Fibroblast of lung (primary cell): ENCODE measurements at regions not wholly inside any gene's neighbourhood (a gene's known extent, or its start where the extent isn't known, plus 50 kb on each side); places are given as distances from the start of the nearest gene placed in this dataset.

Experiments
- DNase-seq, 2 donors: peaks; one replicate each; pipeline versions ENCODE4 v3.0.0 to v3.0.0-alpha.2; 2010; ENCODE audit warnings: low read depth in 2 of 2
- H2AFZ ChIP-seq: 2 replicates; pipeline ENCODE4 v1.5.1; 2012; ENCODE audit warnings: low read length, control low read depth, inconsistent platforms
- H3K27ac ChIP-seq: 2 replicates; pipeline ENCODE4 v1.5.1; 2011; ENCODE audit warnings: low read length, control low read depth; ENCODE audit not compliant: insufficient read depth
- H3K27me3 ChIP-seq: 2 replicates; pipeline ENCODE4 v1.5.1; 2011; ENCODE audit warnings: mild to moderate bottlenecking, low read length; ENCODE audit not compliant: control insufficient read depth, insufficient read depth
- H3K36me3 ChIP-seq: 2 replicates; pipeline ENCODE4 v1.5.1; 2011; ENCODE audit warnings: low read length; ENCODE audit not compliant: control insufficient read depth, insufficient read depth
- H3K4me1 ChIP-seq: 2 replicates; pipeline ENCODE4 v1.5.1; 2011; ENCODE audit warnings: low read length; ENCODE audit not compliant: control insufficient read depth, insufficient read depth; ENCODE audit errors: extremely low read depth
- H3K4me2 ChIP-seq: 2 replicates; pipeline ENCODE4 v1.5.1; 2011; ENCODE audit warnings: low read length, control low read depth; ENCODE audit not compliant: insufficient read depth; ENCODE audit errors: extremely low read depth
- H3K4me3 ChIP-seq, 4 experiments: fragments of 200-600 bp in 1 of 4; sonication (generic) in 1 of 4; replicated peaks in 1 of 4; 2 replicates each; pipeline ENCODE4 v1.5.1; 2011 to 2016; ENCODE audit warnings: low read length in 4 of 4, low read depth in 3 of 4, mild to moderate bottlenecking in 3 of 4, control low read depth in 2 of 4, inconsistent platforms in 1 of 4, mixed read lengths in 1 of 4; ENCODE audit not compliant: insufficient read depth in 1 of 4; ENCODE audit errors: control extremely low read depth in 1 of 4
- H3K79me2 ChIP-seq: 2 replicates; pipeline ENCODE4 v1.5.1; 2012; ENCODE audit warnings: mild to moderate bottlenecking, low read length, inconsistent platforms; ENCODE audit not compliant: control insufficient read depth, insufficient read depth
- H3K9ac ChIP-seq: 2 replicates; pipeline ENCODE4 v1.5.1; 2011; ENCODE audit warnings: mild to moderate bottlenecking, low read length, control low read depth; ENCODE audit not compliant: insufficient read depth
- H3K9me3 ChIP-seq: 2 replicates; pipeline ENCODE4 v1.5.1; 2012; ENCODE audit warnings: low read depth, low read length; ENCODE audit not compliant: control insufficient read depth, insufficient read depth
- H4K20me1 ChIP-seq: 2 replicates; pipeline ENCODE4 v1.5.1; 2011; ENCODE audit warnings: low read length; ENCODE audit not compliant: control insufficient read depth, insufficient read depth; ENCODE audit errors: extremely low read depth
- EZH2 ChIP-seq: IDR thresholded peaks from 2 replicates; pipeline ENCODE4 v1.5.1; 2012; ENCODE audit warnings: low read length, control low read depth, mild to moderate bottlenecking; ENCODE audit errors: missing control alignments
- TF ChIP-seq, protein P1 (sequence below), 2 donors: IDR thresholded peaks in 1 of 2; conservative IDR thresholded peaks in 1 of 2; 1 replicate in 1 of 2; 2 replicates in 1 of 2; pipeline ENCODE4 v1.5.1; 2011 to 2012; ENCODE audit warnings: low read length in 2 of 2, control low read depth in 1 of 2, inconsistent platforms in 1 of 2, low read depth in 1 of 2, mild to moderate bottlenecking in 1 of 2

DNA sequence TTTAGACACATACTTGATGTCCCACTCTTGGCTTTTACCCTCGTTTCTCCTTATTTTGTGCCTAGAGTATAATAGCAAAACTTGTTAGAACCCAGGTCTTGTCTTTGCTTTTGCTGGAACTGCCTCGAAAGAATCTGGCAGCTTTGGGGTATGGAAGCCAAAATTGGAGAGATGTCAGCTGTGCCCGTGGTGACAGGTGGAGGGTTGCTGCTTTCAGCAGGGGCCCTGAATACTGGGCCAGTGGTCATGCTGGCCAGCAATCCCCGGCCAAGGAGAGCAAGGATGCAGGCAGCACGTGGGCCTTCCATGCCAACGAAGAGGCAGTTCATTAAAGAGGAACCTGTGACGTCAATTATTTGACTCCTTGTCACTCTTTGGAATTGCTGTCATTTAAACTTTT lies 181.1 kb downstream of the HIPK3 start:
- Histone ChIP-seq H3K27ac (no peak overlapping the region), H4K20me1 (no peaks in the 10 kb centered on the region), H2AFZ (no peak overlapping the region), H3K4me2 (no peak overlapping the region), H3K9ac (no peak overlapping the region), H3K27me3 (no peaks in the 10 kb centered on the region), H3K4me1 (no peaks in the 10 kb centered on the region), H3K4me3 (no peak overlapping the region), H3K79me2 (no peaks in the 10 kb centered on the region), H3K36me3 (no peaks in the 10 kb centered on the region), H3K9me3 (no peaks in the 10 kb centered on the region)
- no peak for TF ChIP-seq EZH2
- TF ChIP-seq, protein P1, sequence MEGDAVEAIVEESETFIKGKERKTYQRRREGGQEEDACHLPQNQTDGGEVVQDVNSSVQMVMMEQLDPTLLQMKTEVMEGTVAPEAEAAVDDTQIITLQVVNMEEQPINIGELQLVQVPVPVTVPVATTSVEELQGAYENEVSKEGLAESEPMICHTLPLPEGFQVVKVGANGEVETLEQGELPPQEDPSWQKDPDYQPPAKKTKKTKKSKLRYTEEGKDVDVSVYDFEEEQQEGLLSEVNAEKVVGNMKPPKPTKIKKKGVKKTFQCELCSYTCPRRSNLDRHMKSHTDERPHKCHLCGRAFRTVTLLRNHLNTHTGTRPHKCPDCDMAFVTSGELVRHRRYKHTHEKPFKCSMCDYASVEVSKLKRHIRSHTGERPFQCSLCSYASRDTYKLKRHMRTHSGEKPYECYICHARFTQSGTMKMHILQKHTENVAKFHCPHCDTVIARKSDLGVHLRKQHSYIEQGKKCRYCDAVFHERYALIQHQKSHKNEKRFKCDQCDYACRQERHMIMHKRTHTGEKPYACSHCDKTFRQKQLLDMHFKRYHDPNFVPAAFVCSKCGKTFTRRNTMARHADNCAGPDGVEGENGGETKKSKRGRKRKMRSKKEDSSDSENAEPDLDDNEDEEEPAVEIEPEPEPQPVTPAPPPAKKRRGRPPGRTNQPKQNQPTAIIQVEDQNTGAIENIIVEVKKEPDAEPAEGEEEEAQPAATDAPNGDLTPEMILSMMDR (conservative IDR thresholded peaks at IDR 0.05 in 1 of 2, IDR thresholded peaks at IDR 0.05 in 1 of 2; ENCODE audit: low read depth in 1 of 2, low read length in 2 of 2): no peak
- DNase-seq: no peak

DNA sequence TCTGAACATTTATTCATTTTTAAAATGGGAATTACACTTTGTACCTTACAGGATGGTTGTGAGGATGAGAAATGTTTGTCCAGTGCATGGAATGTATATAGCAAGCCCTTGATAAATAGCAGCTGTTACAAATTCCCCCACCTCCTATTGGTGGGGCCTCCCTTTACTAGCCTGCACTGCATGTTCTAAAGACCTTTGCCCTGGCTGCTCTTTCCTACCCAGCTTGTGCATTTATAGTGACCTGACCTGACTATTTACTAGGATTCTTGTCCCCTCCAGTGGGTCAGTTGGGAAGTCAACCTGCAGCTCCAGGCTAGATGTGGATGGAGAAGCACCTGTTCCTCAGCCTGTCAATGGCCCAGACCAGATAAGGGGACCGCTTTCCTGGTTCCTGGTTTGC lies 180.3 kb downstream of the HIPK3 start:
- H3K4me3 ChIP-seq: no peak overlapping the region
- no peaks in the 10 kb centered on the region for H3K79me2 ChIP-seq
- DNase-seq: no peak
- H3K36me3 ChIP-seq: no peaks in the 10 kb centered on the region
- no peaks in the 10 kb centered on the region for H3K27me3 ChIP-seq
- no peaks in the 10 kb centered on the region for H3K4me1 ChIP-seq
- H2AFZ ChIP-seq: no peak overlapping the region
- H3K9me3 ChIP-seq: no peaks in the 10 kb centered on the region
- no peak for TF ChIP-seq EZH2
- TF ChIP-seq, protein P1 (conservative IDR thresholded peaks at IDR 0.05 in 1 of 2, IDR thresholded peaks at IDR 0.05 in 1 of 2; ENCODE audit: low read depth in 1 of 2, low read length in 2 of 2): no peak
- H3K9ac ChIP-seq: no peak overlapping the region
- H4K20me1 ChIP-seq: no peaks in the 10 kb centered on the region
- no peak overlapping the region for H3K27ac ChIP-seq
- H3K4me2 ChIP-seq: no peak overlapping the region

DNA sequence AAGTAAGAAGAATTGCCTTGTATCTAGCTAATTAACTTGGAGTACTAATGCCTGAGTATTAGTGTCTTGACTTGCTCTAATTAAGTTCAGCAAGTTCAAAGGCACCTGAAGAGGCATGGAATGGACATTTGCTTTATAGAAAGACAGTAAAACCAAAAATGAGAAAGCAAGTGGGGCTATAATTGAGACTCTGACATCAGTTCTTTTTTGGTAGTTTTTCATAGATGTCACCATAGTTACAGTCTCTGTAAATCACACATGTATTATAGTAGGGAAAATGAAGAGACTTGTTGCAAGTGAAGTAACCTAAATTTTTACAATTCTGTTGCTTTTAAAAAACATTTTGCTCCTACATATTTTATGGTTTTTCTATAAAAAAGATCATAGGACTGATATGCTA lies 178.0 kb downstream of the HIPK3 start:
- Histone ChIP-seq H3K4me2 (no peak overlapping the region), H2AFZ (no peak overlapping the region), H3K9me3 (no peaks in the 10 kb centered on the region), H4K20me1 (no peaks in the 10 kb centered on the region), H3K27me3 (no peaks in the 10 kb centered on the region), H3K4me3 (no peak overlapping the region), H3K9ac (no peak overlapping the region), H3K27ac (no peak overlapping the region), H3K79me2 (no peaks in the 10 kb centered on the region), H3K36me3 (no peaks in the 10 kb centered on the region), H3K4me1 (no peaks in the 10 kb centered on the region)
- TF ChIP-seq EZH2: no peak
- TF ChIP-seq, protein P1 (conservative IDR thresholded peaks at IDR 0.05 in 1 of 2, IDR thresholded peaks at IDR 0.05 in 1 of 2; ENCODE audit: low read depth in 1 of 2, low read length in 2 of 2): no peak
- DNase-seq: no peak
